ENCODE measurements at regions not wholly inside any gene's neighbourhood (a gene's known extent, or its start where the extent isn't known, plus 50 kb on each side); places are given as distances from the start of the nearest gene placed in this dataset.

DNA sequence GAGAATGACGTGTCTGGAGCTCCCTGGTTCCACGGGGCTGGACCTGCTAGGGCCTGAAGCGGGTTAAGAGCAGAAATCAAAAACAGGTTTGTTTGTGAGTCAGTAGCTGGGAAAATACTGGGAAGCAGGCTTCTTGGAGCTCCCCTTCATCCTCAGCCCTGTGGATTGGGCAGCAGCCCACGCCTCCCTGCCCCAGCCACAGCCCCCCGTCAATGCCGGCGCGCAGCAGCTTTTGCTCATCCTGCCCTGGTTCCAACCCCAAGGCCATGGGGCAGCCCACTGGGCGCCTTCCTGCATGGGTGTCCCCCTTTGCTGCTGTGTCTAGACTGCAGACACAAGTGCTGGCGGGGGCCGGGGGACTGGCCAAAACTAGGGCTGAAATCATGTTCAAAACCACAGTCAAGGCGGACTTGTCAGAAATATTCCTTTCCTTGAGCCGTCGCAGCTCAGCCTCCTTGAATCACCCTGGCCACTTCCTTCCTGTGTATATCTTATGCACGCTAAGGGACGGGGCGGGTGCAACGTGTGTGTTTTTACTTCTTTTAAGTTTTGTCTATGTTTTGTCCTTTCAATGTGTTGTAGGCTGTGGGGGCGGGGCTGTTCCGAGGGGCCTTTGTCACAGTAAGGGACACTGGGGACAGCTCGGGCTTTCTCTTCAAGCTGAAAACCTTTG lies 108.1 kb downstream of the KLF13 start:
- peaks cover 12% of the 10 kb centered on the region for H3K4me1 ChIP-seq
- DNase-seq (ENCODE audit: low read depth in 1 of 2, low spot score in 1 of 2) (no peak), ATAC-seq (peak in 1 of 2 experiments; percentile 10; a peak in 1 of 6 replicates), FAIRE-seq (no peak)
- no peak for TF ChIP-seq E2F6 (IDR thresholded peaks at IDR 0.05; ENCODE audit: borderline replicate concordance, low read depth)
- no peak for TF ChIP-seq GATA3 (IDR thresholded peaks at IDR 0.05; ENCODE audit: borderline replicate concordance)
- TF ChIP-seq MAZ (IDR thresholded peaks at IDR 0.05; ENCODE audit: borderline replicate concordance, low read depth, low read length), result no peak
- no peak for TF ChIP-seq NPAS2 (CRISPR knock-in tag; IDR thresholded peaks at IDR 0.05; ENCODE audit: borderline replicate concordance)
- no peak for TF ChIP-seq FOXS1 (CRISPR knock-in tag; IDR thresholded peaks at IDR 0.05)
- no peak for TF ChIP-seq CHD2 (IDR thresholded peaks at IDR 0.05; ENCODE audit: low read length, partially characterized antibody)
- TF ChIP-seq SMC3 (IDR thresholded peaks at IDR 0.05), result no peak
- TF ChIP-seq RARB (CRISPR knock-in tag; IDR thresholded peaks at IDR 0.05), result no peak
- no peak for TF ChIP-seq HES2 (IDR thresholded peaks at IDR 0.05)
- no peak for TF ChIP-seq JUNB (IDR thresholded peaks at IDR 0.05)
- TF ChIP-seq POLR2AphosphoS2 (conservative IDR thresholded peaks at IDR 0.05; ENCODE audit: low read length), result no peak
- TF ChIP-seq ZSCAN20 (CRISPR knock-in tag; IDR thresholded peaks at IDR 0.05), result no peak
- H3K27ac ChIP-seq, result peak overlapping the region; percentile 57 to 74; a peak in 5 of 6 replicates
- 79% methylated on average over 21 of the region's 21 CpGs for WGBS (ENCODE audit: missing lambda C conversion rate)
- no peak overlapping the region for H3K4me3 ChIP-seq
- ChIA-PET POLR2A (interaction anchor here (0.6 to 1.2 kb wide), 5 partner anchors 11 to 531 kb away, joined by 3 to 7 read pairs (median 4); partner anchors contain the start of gene KLF13), CTCF (interaction anchor here (0.6 to 12.2 kb wide), 60 partner anchors 8 to 774 kb away, joined by 3 to 254 read pairs (median 4); partner anchors contain the start of gene KLF13)
- no peaks in the 10 kb centered on the region for H3K9me3 ChIP-seq
- H3K4me2 ChIP-seq, result peak overlapping the region; percentile 70

DNA sequence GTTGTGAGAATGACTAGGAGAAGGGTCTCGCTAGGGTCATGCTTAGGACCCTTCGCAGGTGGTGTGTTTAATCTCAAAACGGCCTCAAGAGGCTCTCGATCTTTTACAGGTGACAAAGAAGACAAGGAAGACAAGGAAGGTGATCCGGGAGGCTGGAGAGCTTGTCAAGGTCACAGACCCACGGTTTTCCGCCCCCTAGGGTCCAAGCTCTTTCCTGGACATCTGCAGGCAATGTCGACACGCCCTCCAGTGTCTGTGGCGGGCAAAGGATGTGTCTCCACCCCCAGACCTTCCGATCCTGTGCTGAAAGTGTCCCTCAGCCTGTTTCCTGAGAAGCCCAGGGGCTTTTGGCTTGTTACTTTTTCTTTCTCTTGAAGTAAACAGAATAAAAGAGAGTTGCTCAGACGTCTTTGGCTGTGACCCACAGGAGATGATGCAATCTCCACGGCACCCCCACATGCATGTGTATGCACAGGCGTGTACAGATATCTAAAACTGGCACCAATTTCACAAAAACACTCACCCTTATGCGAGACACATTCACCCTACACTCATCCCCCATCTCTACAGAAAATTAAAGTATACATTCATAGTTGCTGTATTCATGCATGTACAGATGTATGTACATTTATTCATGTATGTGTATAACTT lies 108.8 kb downstream of the KLF13 start:
- no peaks in the 10 kb centered on the region for H3K9me3 ChIP-seq
- DNase-seq (ENCODE audit: low read depth in 1 of 2, low spot score in 1 of 2) (peak; percentile 83 to 89), FAIRE-seq (peak; percentile 88), ATAC-seq (peak; percentile 80 to 88)
- H3K4me3 ChIP-seq, result peak overlapping the region; percentile 12; the same call in 1 of the 3 replicates
- POLR2A ChIA-PET, result interaction anchor here (0.6 to 1.2 kb wide), 5 partner anchors 11 to 532 kb away, joined by 3 to 7 read pairs (median 4); partner anchors contain the start of gene KLF13
- H3K27ac ChIP-seq, result peak overlapping the region; percentile 57 to 74; a peak in 5 of 6 replicates
- peak overlapping the region; percentile 70 for H3K4me2 ChIP-seq
- peaks cover 13% of the 10 kb centered on the region for H3K4me1 ChIP-seq
- 22% methylated on average over 15 of the region's 15 CpGs for WGBS (ENCODE audit: missing lambda C conversion rate)
- TF ChIP-seq EHF (CRISPR knock-in tag; IDR thresholded peaks at IDR 0.05) (no peak), SMC3 (IDR thresholded peaks at IDR 0.05) (peak; percentile 94), HOXA7 (CRISPR knock-in tag; IDR thresholded peaks at IDR 0.05) (no peak), ESRRA (IDR thresholded peaks at IDR 0.05; ENCODE audit: borderline replicate concordance, low read length) (peak; percentile 97), RAD21 (conservative IDR thresholded peaks at IDR 0.05 in 1 of 2, IDR thresholded peaks at IDR 0.05 in 1 of 2) (peak; percentile 91 to 93), CEBPB (IDR thresholded peaks at IDR 0.05) (peak; percentile 53 to 77; a peak in 3 of 4 replicates)
- TF ChIP-seq, protein P1, sequence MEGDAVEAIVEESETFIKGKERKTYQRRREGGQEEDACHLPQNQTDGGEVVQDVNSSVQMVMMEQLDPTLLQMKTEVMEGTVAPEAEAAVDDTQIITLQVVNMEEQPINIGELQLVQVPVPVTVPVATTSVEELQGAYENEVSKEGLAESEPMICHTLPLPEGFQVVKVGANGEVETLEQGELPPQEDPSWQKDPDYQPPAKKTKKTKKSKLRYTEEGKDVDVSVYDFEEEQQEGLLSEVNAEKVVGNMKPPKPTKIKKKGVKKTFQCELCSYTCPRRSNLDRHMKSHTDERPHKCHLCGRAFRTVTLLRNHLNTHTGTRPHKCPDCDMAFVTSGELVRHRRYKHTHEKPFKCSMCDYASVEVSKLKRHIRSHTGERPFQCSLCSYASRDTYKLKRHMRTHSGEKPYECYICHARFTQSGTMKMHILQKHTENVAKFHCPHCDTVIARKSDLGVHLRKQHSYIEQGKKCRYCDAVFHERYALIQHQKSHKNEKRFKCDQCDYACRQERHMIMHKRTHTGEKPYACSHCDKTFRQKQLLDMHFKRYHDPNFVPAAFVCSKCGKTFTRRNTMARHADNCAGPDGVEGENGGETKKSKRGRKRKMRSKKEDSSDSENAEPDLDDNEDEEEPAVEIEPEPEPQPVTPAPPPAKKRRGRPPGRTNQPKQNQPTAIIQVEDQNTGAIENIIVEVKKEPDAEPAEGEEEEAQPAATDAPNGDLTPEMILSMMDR (IDR thresholded peaks at IDR 0.05), result peak; percentile 94
- CTCF ChIA-PET, result interaction anchor here (0.6 to 12.2 kb wide), 62 partner anchors 8 to 775 kb away, joined by 3 to 254 read pairs (median 4); partner anchors contain the start of gene KLF13

Measured in A549 (cell line).